ENCODE measurements at regions not wholly inside any gene's neighbourhood (a gene's known extent, or its start where the extent isn't known, plus 50 kb on each side); places are given as distances from the start of the nearest gene placed in this dataset.

- Histone ChIP-seq H3K27me3 (ENCODE audit: control insufficient read depth, insufficient read depth, low read length) (no peaks in the 10 kb centered on the region), H3K27ac (no peak overlapping the region)
- TF ChIP-seq CTCF (IDR thresholded peaks at IDR 0.05): no peak
These were observed 58.5 kb downstream of the DLL1 start for GRCh38 chr6:170232186-170233002.

GRCh38 chr6:170231293-170232185 lies 59.3 kb downstream of the DLL1 start:
- Histone ChIP-seq H3K36me3 (ENCODE audit: control insufficient read depth, insufficient read depth, low read length) (no peaks in the 10 kb centered on the region), H2AFZ (no peak overlapping the region), H3K4me2 (ENCODE audit: low read length) (no peak overlapping the region), H3K79me2 (no peaks in the 10 kb centered on the region), H3K27ac (no peak overlapping the region), H3K9me3 (ENCODE audit: control insufficient read depth, low read length) (no peaks in the 10 kb centered on the region), H3K9ac (no peak overlapping the region), H3K4me1 (no peaks in the 10 kb centered on the region), H3K4me3 (ENCODE audit: low read depth, low read length) (no peak overlapping the region), H3K27me3 (ENCODE audit: control insufficient read depth, insufficient read depth, low read length) (no peaks in the 10 kb centered on the region)
- no peak for TF ChIP-seq CTCF (IDR thresholded peaks at IDR 0.05)

More at GRCh38 chr6:170232186-170233002, 58.5 kb downstream of the DLL1 start:
- Histone ChIP-seq H3K4me3 (ENCODE audit: low read depth, low read length) (no peak overlapping the region), H3K79me2 (no peaks in the 10 kb centered on the region), H3K4me2 (ENCODE audit: low read length) (no peak overlapping the region), H3K9me3 (ENCODE audit: control insufficient read depth, low read length) (no peaks in the 10 kb centered on the region), H3K36me3 (ENCODE audit: control insufficient read depth, insufficient read depth, low read length) (no peaks in the 10 kb centered on the region), H2AFZ (no peak overlapping the region), H3K9ac (no peak overlapping the region), H3K4me1 (no peaks in the 10 kb centered on the region)

GRCh38 chr6:170230520-170231292 lies 60.2 kb downstream of the DLL1 start:
- no peak overlapping the region for H3K4me2 ChIP-seq (ENCODE audit: low read length)
- H3K4me1 ChIP-seq: no peaks in the 10 kb centered on the region
- H3K27me3 ChIP-seq (ENCODE audit: control insufficient read depth, insufficient read depth, low read length): no peaks in the 10 kb centered on the region
- no peak overlapping the region for H3K27ac ChIP-seq
- H3K9ac ChIP-seq: no peak overlapping the region
- no peak overlapping the region for H2AFZ ChIP-seq
- TF ChIP-seq CTCF (IDR thresholded peaks at IDR 0.05): no peak
- H3K4me3 ChIP-seq (ENCODE audit: low read depth, low read length): no peak overlapping the region
- no peaks in the 10 kb centered on the region for H3K36me3 ChIP-seq (ENCODE audit: control insufficient read depth, insufficient read depth, low read length)
- H3K9me3 ChIP-seq (ENCODE audit: control insufficient read depth, low read length): no peaks in the 10 kb centered on the region
- H3K79me2 ChIP-seq: no peaks in the 10 kb centered on the region

- no peak overlapping the region for H3K4me3 ChIP-seq (ENCODE audit: low read depth, low read length)
- H3K27ac ChIP-seq: no peak overlapping the region
- no peaks in the 10 kb centered on the region for H3K4me1 ChIP-seq
- H2AFZ ChIP-seq: no peak overlapping the region
- no peak for TF ChIP-seq CTCF (IDR thresholded peaks at IDR 0.05)
- H3K9me3 ChIP-seq (ENCODE audit: control insufficient read depth, low read length): no peaks in the 10 kb centered on the region
- no peaks in the 10 kb centered on the region for H3K27me3 ChIP-seq (ENCODE audit: control insufficient read depth, insufficient read depth, low read length)
- no peak overlapping the region for H3K9ac ChIP-seq
- no peak overlapping the region for H3K4me2 ChIP-seq (ENCODE audit: low read length)
- H3K36me3 ChIP-seq (ENCODE audit: control insufficient read depth, insufficient read depth, low read length): no peaks in the 10 kb centered on the region
- no peaks in the 10 kb centered on the region for H3K79me2 ChIP-seq
These were observed 60.9 kb downstream of the DLL1 start for GRCh38 chr6:170229851-170230519.
